ENCODE measurements at regions not wholly inside any gene's neighbourhood (a gene's known extent, or its start where the extent isn't known, plus 50 kb on each side); places are given as distances from the start of the nearest gene placed in this dataset.

DNA sequence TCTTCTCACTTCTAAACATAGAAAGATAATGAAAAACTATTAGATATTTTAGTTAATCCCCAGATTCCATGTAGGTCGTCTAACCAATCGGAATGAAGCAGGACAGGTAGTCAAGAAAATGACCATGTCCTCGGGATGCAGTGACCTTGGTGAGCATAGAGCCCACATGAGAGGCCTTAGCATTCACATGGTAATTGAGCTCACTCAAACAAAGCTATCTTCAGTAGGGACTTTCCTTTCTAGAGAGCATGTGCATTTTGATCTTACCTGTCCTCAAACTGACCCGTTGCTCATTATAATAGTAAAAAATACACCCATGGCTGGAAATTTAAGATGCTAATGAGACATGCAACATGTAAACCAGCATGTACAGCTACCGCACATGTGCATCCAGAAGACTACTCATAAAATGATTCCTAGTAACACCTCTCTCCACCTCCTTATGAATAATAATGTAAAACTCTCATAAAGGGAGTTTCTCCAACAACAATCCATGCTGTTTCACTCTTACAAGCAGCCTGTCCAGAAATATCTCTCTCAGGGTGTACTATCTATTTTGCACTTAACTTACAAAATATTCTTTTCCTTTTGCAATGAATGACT, 274.0 kb upstream of the CDH9 start:
- TF ChIP-seq, protein P1, sequence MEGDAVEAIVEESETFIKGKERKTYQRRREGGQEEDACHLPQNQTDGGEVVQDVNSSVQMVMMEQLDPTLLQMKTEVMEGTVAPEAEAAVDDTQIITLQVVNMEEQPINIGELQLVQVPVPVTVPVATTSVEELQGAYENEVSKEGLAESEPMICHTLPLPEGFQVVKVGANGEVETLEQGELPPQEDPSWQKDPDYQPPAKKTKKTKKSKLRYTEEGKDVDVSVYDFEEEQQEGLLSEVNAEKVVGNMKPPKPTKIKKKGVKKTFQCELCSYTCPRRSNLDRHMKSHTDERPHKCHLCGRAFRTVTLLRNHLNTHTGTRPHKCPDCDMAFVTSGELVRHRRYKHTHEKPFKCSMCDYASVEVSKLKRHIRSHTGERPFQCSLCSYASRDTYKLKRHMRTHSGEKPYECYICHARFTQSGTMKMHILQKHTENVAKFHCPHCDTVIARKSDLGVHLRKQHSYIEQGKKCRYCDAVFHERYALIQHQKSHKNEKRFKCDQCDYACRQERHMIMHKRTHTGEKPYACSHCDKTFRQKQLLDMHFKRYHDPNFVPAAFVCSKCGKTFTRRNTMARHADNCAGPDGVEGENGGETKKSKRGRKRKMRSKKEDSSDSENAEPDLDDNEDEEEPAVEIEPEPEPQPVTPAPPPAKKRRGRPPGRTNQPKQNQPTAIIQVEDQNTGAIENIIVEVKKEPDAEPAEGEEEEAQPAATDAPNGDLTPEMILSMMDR (IDR thresholded peaks at IDR 0.05; ENCODE audit: low read length, missing control alignments): no peak
- DNase-seq (ENCODE audit: low read depth): no peak
- H3K4me3 ChIP-seq (replicated peaks; ENCODE audit: low read depth, low read length): no peak overlapping the region

DNA sequence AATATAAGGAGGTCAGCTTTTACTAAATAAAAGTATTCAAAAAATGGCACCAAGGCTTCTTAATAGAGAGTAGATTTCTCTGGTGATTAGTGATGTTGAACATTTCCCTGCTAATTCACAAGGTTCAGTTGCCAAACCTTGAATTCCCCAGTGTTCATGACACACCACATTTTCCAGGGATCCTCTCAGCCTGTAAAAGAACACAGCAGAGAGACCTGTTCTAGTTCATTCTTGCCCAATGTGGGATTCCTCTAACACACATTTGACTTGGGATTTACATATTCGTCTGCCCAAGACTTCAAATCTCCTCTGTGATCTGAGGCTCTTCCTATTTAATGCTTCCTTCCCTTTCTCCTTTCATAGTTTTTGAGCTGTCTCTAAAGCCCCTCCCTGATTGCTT, 273.2 kb upstream of the CDH9 start:
- H3K4me3 ChIP-seq (replicated peaks; ENCODE audit: low read depth, low read length): no peak overlapping the region
- TF ChIP-seq, protein P1 (IDR thresholded peaks at IDR 0.05; ENCODE audit: low read length, missing control alignments): no peak
- DNase-seq (ENCODE audit: low read depth): peak; percentile 31

DNA sequence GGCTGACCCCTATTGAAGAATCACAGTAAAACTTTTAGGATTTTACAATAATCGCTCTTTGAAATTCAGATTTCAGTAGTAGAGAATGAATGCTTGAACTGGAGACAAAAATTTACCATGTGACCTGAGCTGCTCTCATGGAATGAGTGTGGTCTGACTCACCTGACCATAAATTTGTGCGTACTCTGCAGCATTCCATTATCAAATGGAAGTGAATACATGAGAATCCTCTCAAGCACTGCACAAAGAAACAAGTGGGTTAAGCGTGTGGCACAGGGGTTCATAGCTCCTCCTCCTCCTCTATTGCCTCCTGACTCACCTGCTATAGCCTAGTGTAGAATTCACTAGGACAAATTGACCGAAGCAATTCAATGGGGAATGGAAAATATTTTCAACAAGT, 269.8 kb upstream of the CDH9 start:
- no peak for DNase-seq (ENCODE audit: low read depth)
- TF ChIP-seq, protein P1 (IDR thresholded peaks at IDR 0.05; ENCODE audit: low read length, missing control alignments): no peak
- no peak overlapping the region for H3K4me3 ChIP-seq (replicated peaks; ENCODE audit: low read depth, low read length)

DNA sequence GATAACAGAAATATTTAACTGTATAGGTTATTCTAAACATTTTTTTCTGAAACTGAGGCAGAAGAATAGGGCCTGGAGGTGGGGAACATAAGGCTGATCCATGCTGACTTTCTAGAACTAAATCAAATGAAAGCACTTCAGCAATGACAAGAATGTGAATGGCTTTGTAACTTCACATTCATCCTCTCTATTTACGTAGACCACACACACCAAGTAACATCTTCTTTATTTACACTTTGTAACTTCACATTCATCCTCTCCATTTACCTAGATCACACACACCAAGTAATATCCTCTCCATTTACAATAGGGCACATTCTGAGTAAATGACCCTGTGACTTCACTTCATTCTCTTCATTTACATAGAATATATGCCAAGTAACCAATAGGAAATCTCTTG, 251.8 kb upstream of the CDH9 start:
- no peak overlapping the region for H3K4me3 ChIP-seq (replicated peaks; ENCODE audit: low read depth, low read length)
- TF ChIP-seq, protein P1 (IDR thresholded peaks at IDR 0.05; ENCODE audit: low read length, missing control alignments): no peak
- no peak for DNase-seq (ENCODE audit: low read depth)

DNA sequence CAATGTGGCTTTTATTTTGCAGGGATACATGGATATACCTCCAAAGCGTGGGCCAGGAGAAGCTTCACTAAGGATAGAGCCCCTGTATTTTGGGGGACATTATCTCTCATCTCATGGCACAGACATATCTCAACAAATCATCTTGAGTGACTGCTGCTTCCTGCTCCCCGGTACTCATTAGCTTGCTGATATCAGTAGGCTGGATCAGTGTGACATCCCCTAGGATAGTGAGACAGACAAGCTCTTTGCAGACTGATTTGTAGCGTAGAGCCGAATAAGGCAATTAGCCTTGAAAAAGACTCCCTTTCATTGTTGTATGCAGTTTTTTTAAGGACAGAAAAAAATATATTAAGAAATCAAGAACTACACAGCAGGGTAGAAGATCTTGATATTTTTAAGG, 237.7 kb upstream of the CDH9 start:
- DNase-seq (ENCODE audit: low read depth): no peak
- TF ChIP-seq, protein P1 (IDR thresholded peaks at IDR 0.05; ENCODE audit: low read length, missing control alignments): no peak
- H3K4me3 ChIP-seq (replicated peaks; ENCODE audit: low read depth, low read length): no peak overlapping the region

DNA sequence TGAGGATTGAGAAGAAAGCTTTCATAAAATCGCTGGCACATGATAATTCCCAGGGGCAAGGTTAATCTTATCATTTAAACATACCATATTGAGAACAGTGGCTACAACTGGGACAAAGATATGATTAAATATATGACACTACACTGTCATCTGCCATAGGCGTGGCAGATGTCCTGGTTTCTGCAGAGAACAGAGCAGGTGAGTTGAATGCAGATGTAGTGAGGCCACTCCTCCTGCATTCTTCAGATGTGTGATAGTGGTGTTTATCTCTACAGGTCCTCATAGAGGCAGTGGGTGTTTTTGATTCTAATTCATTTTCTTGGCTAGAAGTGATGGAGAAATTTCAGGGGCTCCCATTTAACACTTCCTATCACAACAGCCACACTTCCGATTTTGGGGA, 237.0 kb upstream of the CDH9 start:
- no peak for DNase-seq (ENCODE audit: low read depth)
- no peak overlapping the region for H3K4me3 ChIP-seq (replicated peaks; ENCODE audit: low read depth, low read length)
- TF ChIP-seq, protein P1 (IDR thresholded peaks at IDR 0.05; ENCODE audit: low read length, missing control alignments): no peak

DNA sequence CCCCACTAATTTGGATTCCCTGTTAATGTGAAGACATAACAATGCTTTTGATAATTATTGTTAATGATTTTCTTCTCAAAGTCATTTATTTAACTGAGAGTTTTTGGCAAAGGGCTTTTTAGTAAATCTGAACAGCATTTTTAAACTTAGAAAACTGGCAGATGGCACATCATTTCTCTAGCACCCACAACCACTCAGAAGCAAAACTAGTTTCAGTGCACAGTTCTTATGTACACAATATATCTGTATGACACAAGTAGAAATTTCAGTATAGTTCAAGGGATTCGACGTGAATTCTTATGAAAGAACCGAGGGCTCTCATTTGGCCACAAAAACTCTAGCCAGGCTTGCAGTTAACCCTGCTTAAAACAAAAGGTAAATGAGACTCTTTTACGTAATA, 231.4 kb upstream of the CDH9 start:
- TF ChIP-seq, protein P1 (IDR thresholded peaks at IDR 0.05; ENCODE audit: low read length, missing control alignments): no peak
- no peak for DNase-seq (ENCODE audit: low read depth)
- H3K4me3 ChIP-seq (replicated peaks; ENCODE audit: low read depth, low read length): no peak overlapping the region

Measured in fibroblast of pulmonary artery (primary cell).